ENCODE measurements at regions not wholly inside any gene's neighbourhood (a gene's known extent, or its start where the extent isn't known, plus 50 kb on each side); places are given as distances from the start of the nearest gene placed in this dataset.
"Not testable (repeated sequence)": the region's sequence is repeated elsewhere in the genome, so short reads cannot be mapped to it uniquely, and the experiment has no call there.

GRCh38 chr1:199573047-199573446 lies 454.5 kb upstream of the NR5A2 start:
- ChIA-PET CTCF (interaction anchor here (1.2 kb wide), 1 partner anchor 8 kb away, joined by 3 read pairs; no protein-coding TSS in a partner anchor), POLR2A (no interaction called here)
- no peak for TF ChIP-seq CTCF (IDR thresholded peaks at IDR 0.05; ENCODE audit: control extremely low read depth, extremely low read depth, low read depth, missing control alignments)
- DNase-seq (ENCODE audit: extremely low spot score): no peak

- CTCF ChIA-PET: no interaction called here
- no peak for TF ChIP-seq CTCF (IDR thresholded peaks at IDR 0.05; ENCODE audit: control extremely low read depth, extremely low read depth, low read depth, missing control alignments)
- POLR2A ChIA-PET: no interaction called here
- no peak for DNase-seq (ENCODE audit: extremely low spot score)
Observed at GRCh38 chr1:199574950-199575349, 452.6 kb upstream of the NR5A2 start.

- TF ChIP-seq CTCF (IDR thresholded peaks at IDR 0.05; ENCODE audit: control extremely low read depth, extremely low read depth, low read depth, missing control alignments): no peak
- ChIA-PET CTCF (interaction anchor here (1.6 kb wide), 1 partner anchor 201 kb away, joined by 3 read pairs; no protein-coding TSS in a partner anchor), POLR2A (no interaction called here)
- no peak for DNase-seq (ENCODE audit: extremely low spot score)
Observed at GRCh38 chr1:199580300-199580699, 447.2 kb upstream of the NR5A2 start.

GRCh38 chr1:199585392-199585791 lies 442.1 kb upstream of the NR5A2 start:
- ChIA-PET POLR2A (no interaction called here), CTCF (interaction anchor here (1.7 to 2.9 kb wide), 2 partner anchors 10 to 37 kb away, joined by 4 to 6 read pairs; no protein-coding TSS in a partner anchor)
- TF ChIP-seq CTCF (IDR thresholded peaks at IDR 0.05; ENCODE audit: control extremely low read depth, extremely low read depth, low read depth, missing control alignments): no peak
- DNase-seq (ENCODE audit: extremely low spot score): no peak

- DNase-seq (ENCODE audit: extremely low spot score): peak; percentile 8
- CTCF ChIA-PET: no interaction called here
- no peak for TF ChIP-seq CTCF (IDR thresholded peaks at IDR 0.05; ENCODE audit: control extremely low read depth, extremely low read depth, low read depth, missing control alignments)
- POLR2A ChIA-PET: no interaction called here
Observed at GRCh38 chr1:199590708-199591107, 436.8 kb upstream of the NR5A2 start.

GRCh38 chr1:199591468-199591867 lies 436.0 kb upstream of the NR5A2 start:
- TF ChIP-seq CTCF (IDR thresholded peaks at IDR 0.05; ENCODE audit: control extremely low read depth, extremely low read depth, low read depth, missing control alignments): no peak
- CTCF ChIA-PET: no interaction called here
- POLR2A ChIA-PET: no interaction called here
- no peak for DNase-seq (ENCODE audit: extremely low spot score)

GRCh38 chr1:199593475-199593874 lies 434.0 kb upstream of the NR5A2 start:
- TF ChIP-seq CTCF (IDR thresholded peaks at IDR 0.05; ENCODE audit: control extremely low read depth, extremely low read depth, low read depth, missing control alignments): no peak
- POLR2A ChIA-PET: no interaction called here
- DNase-seq (ENCODE audit: extremely low spot score): no peak
- CTCF ChIA-PET: no interaction called here

- CTCF ChIA-PET; DNase-seq (ENCODE audit: extremely low spot score); POLR2A ChIA-PET: not testable (repeated sequence)
Observed at GRCh38 chr1:199596448-199596847, 431.1 kb upstream of the NR5A2 start.
